K562 (cell line): ENCODE measurements at regions not wholly inside any gene's neighbourhood (a gene's known extent, or its start where the extent isn't known, plus 50 kb on each side); places are given as distances from the start of the nearest gene placed in this dataset.
A peak's percentile ranks its signal among the peaks of the same experiment; 100 is the strongest.

Source experiments
- BRF2 ChIP-seq: IDR thresholded peaks from 3 replicates; pipeline ENCODE4 v1.6.1; 2011; ENCODE audit warnings: borderline replicate concordance, mild to moderate bottlenecking; ENCODE audit not compliant: insufficient read length, insufficient read depth
- FOXJ2 ChIP-seq: fragments of 200-800 bp; sonication (Bioruptor generic); IDR thresholded peaks from 2 replicates; pipeline ENCODE4 v1.6.1; 2016; ENCODE audit warnings: missing genetic modification characterization, missing compliant biosample characterization
- FOXK2 ChIP-seq, 2 experiments: fragments of 450-650 bp; IDR thresholded peaks in 1 of 2; conservative IDR thresholded peaks in 1 of 2; 2 replicates each; pipeline ENCODE4 v1.6.1; 2016; ENCODE audit warnings: low read depth in 2 of 2, mild to moderate bottlenecking in 1 of 2
- FUS ChIP-seq: fragments of 200-400 bp; formaldehyde crosslinking; optimal IDR thresholded peaks from 2 replicates; pipeline ENCODE3; 2017; ENCODE audit warnings: low read depth, low read length
- HDAC3 ChIP-seq: fragments of 450-650 bp; IDR thresholded peaks from 2 replicates; pipeline ENCODE4 v1.6.1; 2018; ENCODE audit warnings: borderline replicate concordance, mild to moderate bottlenecking, moderate library complexity; ENCODE audit not compliant: partially characterized antibody
- MAFF ChIP-seq: IDR thresholded peaks from 2 replicates; pipeline ENCODE4 v1.6.1; 2012; ENCODE audit warnings: low read length, improper control_type of control experiment
- MEIS2 ChIP-seq: fragments of 450-650 bp; IDR thresholded peaks from 2 replicates; pipeline ENCODE4 v1.6.1; 2014; ENCODE audit warnings: mild to moderate bottlenecking; ENCODE audit not compliant: partially characterized antibody
- STAT5A ChIP-seq: IDR thresholded peaks from 2 replicates; pipeline ENCODE4 v1.6.1; 2012; ENCODE audit warnings: low read length, inconsistent platforms, borderline replicate concordance
- TGIF2 ChIP-seq: sonication (generic); formaldehyde crosslinking; IDR thresholded peaks from 2 replicates; pipeline ENCODE4 v1.8.1; 2022; ENCODE audit warnings: mild to moderate bottlenecking, missing genetic modification reagents, moderate library complexity
- ZBTB11 ChIP-seq, 3 experiments: fragments of 200-800 bp in 1 of 3; fragments of 250-450 bp in 1 of 3; fragments of 450-650 bp in 1 of 3; sonication (Bioruptor Pico) in 1 of 3; sonication (Bioruptor generic) in 1 of 3; formaldehyde crosslinking in 1 of 3; IDR thresholded peaks; 2 replicates each; pipeline versions ENCODE4 v1.6.1 to v1.8.0; 2016 to 2022; ENCODE audit warnings: mild to moderate bottlenecking in 2 of 3, missing genetic modification characterization in 2 of 3, missing compliant biosample characterization in 1 of 3, moderate library complexity in 1 of 3
- ZFP30 ChIP-seq: fragments of 250-450 bp; sonication (Bioruptor Pico); IDR thresholded peaks from 2 replicates; pipeline ENCODE4 v1.8.0; 2022; ENCODE audit warnings: moderate library complexity, mild to moderate bottlenecking, inconsistent platforms, borderline replicate concordance
- TF ChIP-seq, protein P1 (sequence below): sonication (generic); formaldehyde crosslinking; IDR thresholded peaks from 2 replicates; pipeline ENCODE4 v1.8.1; 2023; ENCODE audit warnings: mild to moderate bottlenecking, missing genetic modification reagents, moderate library complexity

DNA sequence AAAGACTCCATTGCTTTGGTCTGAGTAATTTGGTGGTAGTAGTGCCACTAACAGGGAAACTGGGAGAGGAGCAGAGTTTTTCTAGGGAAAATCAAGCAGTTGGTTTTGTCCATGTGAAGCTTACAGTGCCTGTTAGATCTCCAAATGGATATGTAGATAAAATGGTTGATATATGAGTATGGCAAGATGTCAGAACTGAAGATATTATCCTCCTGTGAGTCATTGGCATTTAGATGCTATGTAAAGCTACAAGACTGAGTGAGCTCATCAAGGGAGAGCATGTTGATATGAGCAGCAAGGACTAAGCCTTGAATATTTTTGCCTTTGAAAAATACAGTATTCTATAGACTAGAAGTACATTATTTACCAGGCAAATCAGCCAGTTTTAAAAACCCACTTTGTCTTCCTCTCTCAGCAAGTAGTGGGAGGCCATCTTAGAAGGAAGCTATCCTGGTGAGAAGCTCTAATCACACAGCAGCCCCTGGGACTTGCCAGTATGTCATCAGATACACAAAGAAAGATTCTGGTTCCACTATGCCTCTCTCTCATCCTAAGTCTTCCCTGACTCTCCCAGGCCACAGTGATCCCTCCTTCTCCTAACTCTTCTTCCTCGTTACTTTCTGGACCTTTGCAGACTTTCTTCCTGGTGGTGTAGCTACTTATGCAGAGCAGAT lies 77.4 kb upstream of the ANKRD28 start (continued):
- TF ChIP-seq ZBTB11 (CRISPR knock-in tag; IDR thresholded peaks at IDR 0.05), result no peak
- 0 out of 2 replicates have a peak, but pooled peaks have one; percentile 11 for TF ChIP-seq FOXJ2 (tag)
- no peak for TF ChIP-seq BRF2
- no peak for TF ChIP-seq FOXK2 (conservative IDR thresholded peaks at IDR 0.05 in 1 of 2, IDR thresholded peaks at IDR 0.05 in 1 of 2; ENCODE audit: low read depth in 2 of 2)
- no peak for TF ChIP-seq TGIF2 (CRISPR knock-in tag)
- TF ChIP-seq STAT5A, result no peak
- TF ChIP-seq ZFP30, result no peak
- no peak for TF ChIP-seq FUS
- TF ChIP-seq, protein P1, sequence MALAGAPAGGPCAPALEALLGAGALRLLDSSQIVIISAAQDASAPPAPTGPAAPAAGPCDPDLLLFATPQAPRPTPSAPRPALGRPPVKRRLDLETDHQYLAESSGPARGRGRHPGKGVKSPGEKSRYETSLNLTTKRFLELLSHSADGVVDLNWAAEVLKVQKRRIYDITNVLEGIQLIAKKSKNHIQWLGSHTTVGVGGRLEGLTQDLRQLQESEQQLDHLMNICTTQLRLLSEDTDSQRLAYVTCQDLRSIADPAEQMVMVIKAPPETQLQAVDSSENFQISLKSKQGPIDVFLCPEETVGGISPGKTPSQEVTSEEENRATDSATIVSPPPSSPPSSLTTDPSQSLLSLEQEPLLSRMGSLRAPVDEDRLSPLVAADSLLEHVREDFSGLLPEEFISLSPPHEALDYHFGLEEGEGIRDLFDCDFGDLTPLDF (CRISPR knock-in tag), result no peak
- no peak for TF ChIP-seq HDAC3
- peak; percentile 87 for TF ChIP-seq MEIS2
- no peak for TF ChIP-seq MAFF
